ENCODE measurements at regions not wholly inside any gene's neighbourhood (a gene's known extent, or its start where the extent isn't known, plus 50 kb on each side); places are given as distances from the start of the nearest gene placed in this dataset.
A peak's percentile ranks its signal among the peaks of the same experiment; 100 is the strongest.

GRCh38 chr21:35208104-35208503 lies 159.0 kb upstream of the RUNX1 start:
- TF ChIP-seq, protein P1, sequence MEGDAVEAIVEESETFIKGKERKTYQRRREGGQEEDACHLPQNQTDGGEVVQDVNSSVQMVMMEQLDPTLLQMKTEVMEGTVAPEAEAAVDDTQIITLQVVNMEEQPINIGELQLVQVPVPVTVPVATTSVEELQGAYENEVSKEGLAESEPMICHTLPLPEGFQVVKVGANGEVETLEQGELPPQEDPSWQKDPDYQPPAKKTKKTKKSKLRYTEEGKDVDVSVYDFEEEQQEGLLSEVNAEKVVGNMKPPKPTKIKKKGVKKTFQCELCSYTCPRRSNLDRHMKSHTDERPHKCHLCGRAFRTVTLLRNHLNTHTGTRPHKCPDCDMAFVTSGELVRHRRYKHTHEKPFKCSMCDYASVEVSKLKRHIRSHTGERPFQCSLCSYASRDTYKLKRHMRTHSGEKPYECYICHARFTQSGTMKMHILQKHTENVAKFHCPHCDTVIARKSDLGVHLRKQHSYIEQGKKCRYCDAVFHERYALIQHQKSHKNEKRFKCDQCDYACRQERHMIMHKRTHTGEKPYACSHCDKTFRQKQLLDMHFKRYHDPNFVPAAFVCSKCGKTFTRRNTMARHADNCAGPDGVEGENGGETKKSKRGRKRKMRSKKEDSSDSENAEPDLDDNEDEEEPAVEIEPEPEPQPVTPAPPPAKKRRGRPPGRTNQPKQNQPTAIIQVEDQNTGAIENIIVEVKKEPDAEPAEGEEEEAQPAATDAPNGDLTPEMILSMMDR (IDR thresholded peaks at IDR 0.05; ENCODE audit: extremely low read depth, missing control alignments), result no peak
- DNase-seq (ENCODE audit: low spot score), result no peak

GRCh38 chr21:35207322-35207721 lies 158.2 kb upstream of the RUNX1 start:
- DNase-seq (ENCODE audit: low spot score), result no peak
- TF ChIP-seq, protein P1 (IDR thresholded peaks at IDR 0.05; ENCODE audit: extremely low read depth, missing control alignments), result no peak

- TF ChIP-seq, protein P1 (IDR thresholded peaks at IDR 0.05; ENCODE audit: extremely low read depth, missing control alignments), result no peak
- DNase-seq (ENCODE audit: low spot score), result peak; percentile 37
These were observed 157.3 kb upstream of the RUNX1 start for GRCh38 chr21:35206141-35207125.

GRCh38 chr21:35204850-35205541 lies 155.9 kb upstream of the RUNX1 start:
- peak; percentile 24 for DNase-seq (ENCODE audit: low spot score)
- TF ChIP-seq, protein P1 (IDR thresholded peaks at IDR 0.05; ENCODE audit: extremely low read depth, missing control alignments), result no peak

DNA sequence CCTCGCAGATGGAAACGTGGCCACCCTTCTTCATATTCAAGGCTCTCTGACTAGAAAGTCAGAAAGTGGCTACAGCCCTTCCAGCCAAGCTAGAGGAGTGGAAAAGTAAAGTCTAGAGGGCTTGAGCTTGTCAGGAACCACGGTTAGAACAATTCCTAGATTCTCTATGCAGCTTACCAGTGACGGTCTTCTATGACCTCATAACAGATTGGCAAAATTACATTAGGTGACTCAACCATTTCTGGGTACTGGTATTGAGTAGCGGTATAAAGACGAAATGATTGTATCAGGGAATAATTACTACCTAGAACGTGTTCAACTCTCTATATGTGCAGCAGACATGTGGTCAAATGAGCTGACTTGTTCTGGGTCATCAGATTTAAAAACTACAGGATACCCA lies 155.0 kb upstream of the RUNX1 start:
- no peak for DNase-seq (ENCODE audit: low spot score)
- TF ChIP-seq, protein P1 (IDR thresholded peaks at IDR 0.05; ENCODE audit: extremely low read depth, missing control alignments), result no peak

- DNase-seq (ENCODE audit: low spot score), result no peak
- TF ChIP-seq, protein P1 (IDR thresholded peaks at IDR 0.05; ENCODE audit: extremely low read depth, missing control alignments), result no peak
These were observed 154.2 kb upstream of the RUNX1 start for GRCh38 chr21:35203093-35203977.
